Caco-2 (cell line): ENCODE measurements at regions not wholly inside any gene's neighbourhood (a gene's known extent, or its start where the extent isn't known, plus 50 kb on each side); places are given as distances from the start of the nearest gene placed in this dataset.

Experiments
- BruUV-seq: library from RNA; stranded (reverse); fragments of 400-500 nt; replicated peaks from 2 replicates; lab custom pipeline; 2021; lab: Mats Ljungman, UMichigan
- CTCF ChIA-PET: fragments of 300-600 bp; sonication (Branson Sonifier 250); formaldehyde crosslinking; loops from one replicate; lab custom pipeline; 2022; ENCODE audit warnings: antibody characterized with exemption; lab: Charles Lee
- POLR2A ChIA-PET: fragments of 300-600 bp; sonication (Branson Sonifier 250); formaldehyde crosslinking; loops from one replicate; lab custom pipeline; 2022; ENCODE audit warnings: antibody characterized with exemption; lab: Charles Lee
- DNase-seq, 2 experiments: peaks; one replicate each; pipeline versions ENCODE4 v3.0.0 to v3.0.0-alpha.2; 2020 to 2022
- H3K27me3 ChIP-seq: replicated peaks from 2 replicates; pipeline ENCODE4 v1.6.0; 2011; ENCODE audit warnings: low read length; ENCODE audit not compliant: control insufficient read depth, insufficient read depth
- H3K36me3 ChIP-seq: 2 replicates; pipeline ENCODE4 v1.5.1; 2011; ENCODE audit warnings: low read length; ENCODE audit not compliant: control insufficient read depth, insufficient read depth
- H3K4me1 ChIP-seq: fragments of 250-450 bp; sonication (Bioruptor Pico); 2 replicates; pipeline ENCODE4 v1.5.1; 2020; ENCODE audit warnings: mild to moderate bottlenecking
- H3K4me3 ChIP-seq: 2 replicates; pipeline ENCODE4 v1.5.1; 2011; ENCODE audit warnings: low read depth, mild to moderate bottlenecking, control low read depth, low read length
- H3K9me3 ChIP-seq: fragments of 250-450 bp; sonication (Bioruptor Pico); 2 replicates; pipeline ENCODE4 v1.5.1; 2020; ENCODE audit warnings: mild to moderate bottlenecking, moderate library complexity
- H3K27ac Mint-ChIP-seq: one replicate; pipeline ENCODE4 v1.8.0; 2022; ENCODE audit warnings: mixed read lengths; ENCODE audit not compliant: unreplicated experiment
- H3K27me3 Mint-ChIP-seq: one replicate; pipeline ENCODE4 v1.8.0; 2022; ENCODE audit warnings: mixed read lengths; ENCODE audit not compliant: insufficient read depth, unreplicated experiment
- H3K36me3 Mint-ChIP-seq: one replicate; pipeline ENCODE4 v1.8.0; 2022; ENCODE audit warnings: mild to moderate bottlenecking, mixed read lengths; ENCODE audit not compliant: insufficient read depth, unreplicated experiment
- H3K4me1 Mint-ChIP-seq: one replicate; pipeline ENCODE4 v1.8.0; 2022; ENCODE audit warnings: low read depth, mixed read lengths; ENCODE audit not compliant: unreplicated experiment
- H3K4me3 Mint-ChIP-seq: one replicate; pipeline ENCODE4 v1.8.0; 2022; ENCODE audit warnings: mild to moderate bottlenecking, moderate library complexity, mixed read lengths; ENCODE audit not compliant: unreplicated experiment
- H3K9me3 Mint-ChIP-seq: one replicate; pipeline ENCODE4 v1.8.0; 2022; ENCODE audit warnings: mixed read lengths; ENCODE audit not compliant: unreplicated experiment
- CTCF ChIP-seq, 2 experiments: fragments of 200-600 bp in 1 of 2; IDR thresholded peaks; 1 replicate in 1 of 2; 2 replicates in 1 of 2; pipeline versions ENCODE4 v1.5.1 to v1.8.0; 2011 to 2022; ENCODE audit warnings: antibody characterized with exemption in 1 of 2, control low read depth in 1 of 2, inconsistent platforms in 1 of 2, low read depth in 1 of 2, low read length in 1 of 2, mild to moderate bottlenecking in 1 of 2, moderate library complexity in 1 of 2; ENCODE audit not compliant: insufficient read depth in 1 of 2, severe bottlenecking in 1 of 2, unreplicated experiment in 1 of 2
- intact Hi-C: fragments of 100-400 bp; cut with micrococcal nuclease; formaldehyde crosslinking; loops from one replicate; pipeline ENCODE4 v1.10.0; 2022; ENCODE audit not compliant: unreplicated experiment

GRCh38 chr5:15168358-15168757 is 296.8 kb upstream of the ANKH start:
- H3K36me3 Mint-ChIP-seq = no peaks in the 10 kb centered on the region
- CTCF ChIA-PET = no interaction called here
- H3K27me3 Mint-ChIP-seq = peaks cover 13% of the 10 kb centered on the region
- no TSS peak for BruUV-seq
- no peaks in the 10 kb centered on the region for H3K4me1 ChIP-seq
- H3K4me1 Mint-ChIP-seq = no peaks in the 10 kb centered on the region
- no peaks in the 10 kb centered on the region for H3K36me3 ChIP-seq
- H3K9me3 Mint-ChIP-seq = no peaks in the 10 kb centered on the region
- TF ChIP-seq CTCF (IDR thresholded peaks at IDR 0.05; ENCODE audit: insufficient read depth in 1 of 2, low read depth in 1 of 2, low read length in 1 of 2, severe bottlenecking in 1 of 2, unreplicated experiment in 1 of 2) = no peak
- H3K4me3 Mint-ChIP-seq = no peak overlapping the region
- no peak for DNase-seq
- H3K27me3 ChIP-seq = no peaks in the 10 kb centered on the region
- intact Hi-C loops = no loop called here
- no peaks in the 10 kb centered on the region for H3K9me3 ChIP-seq
- no peak overlapping the region for H3K27ac Mint-ChIP-seq
- no peak overlapping the region for H3K4me3 ChIP-seq
- POLR2A ChIA-PET = no interaction called here

- Histone ChIP-seq H3K4me3 (no peak overlapping the region), H3K36me3 (no peaks in the 10 kb centered on the region), H3K27me3 (no peaks in the 10 kb centered on the region), H3K4me1 (no peaks in the 10 kb centered on the region), H3K9me3 (no peaks in the 10 kb centered on the region)
- peaks cover 12% of the 10 kb centered on the region for H3K27me3 Mint-ChIP-seq
- no peaks in the 10 kb centered on the region for H3K4me1 Mint-ChIP-seq
- ChIA-PET POLR2A (no interaction called here), CTCF (no interaction called here)
- H3K36me3 Mint-ChIP-seq = no peaks in the 10 kb centered on the region
- no peak for TF ChIP-seq CTCF (IDR thresholded peaks at IDR 0.05; ENCODE audit: insufficient read depth in 1 of 2, low read depth in 1 of 2, low read length in 1 of 2, severe bottlenecking in 1 of 2, unreplicated experiment in 1 of 2)
- intact Hi-C loops = no loop called here
- H3K9me3 Mint-ChIP-seq = no peaks in the 10 kb centered on the region
- H3K27ac Mint-ChIP-seq = no peak overlapping the region
- no peak overlapping the region for H3K4me3 Mint-ChIP-seq
- no peak for DNase-seq
- BruUV-seq = no TSS peak
Measured at GRCh38 chr5:15160091-15160490, 288.5 kb upstream of the ANKH start.

GRCh38 chr5:15159606-15160005 is 288.0 kb upstream of the ANKH start:
- TF ChIP-seq CTCF (IDR thresholded peaks at IDR 0.05; ENCODE audit: insufficient read depth in 1 of 2, low read depth in 1 of 2, low read length in 1 of 2, severe bottlenecking in 1 of 2, unreplicated experiment in 1 of 2) = no peak
- Histone ChIP-seq H3K4me1 (no peaks in the 10 kb centered on the region), H3K4me3 (no peak overlapping the region), H3K9me3 (no peaks in the 10 kb centered on the region), H3K27me3 (no peaks in the 10 kb centered on the region), H3K36me3 (no peaks in the 10 kb centered on the region)
- ChIA-PET POLR2A (no interaction called here), CTCF (no interaction called here)
- intact Hi-C loops = no loop called here
- Mint-ChIP-seq H3K4me3 (no peak overlapping the region), H3K27ac (no peak overlapping the region), H3K9me3 (no peaks in the 10 kb centered on the region), H3K27me3 (peaks cover 15% of the 10 kb centered on the region), H3K4me1 (no peaks in the 10 kb centered on the region), H3K36me3 (no peaks in the 10 kb centered on the region)
- no TSS peak for BruUV-seq
- no peak for DNase-seq
